HG03135 (cell line): ENCODE measurements at regions not wholly inside any gene's neighbourhood (a gene's known extent, or its start where the extent isn't known, plus 50 kb on each side); places are given as distances from the start of the nearest gene placed in this dataset.

Experiments used
- ATAC-seq: cut with Tn5 transposase; IDR thresholded peaks from one replicate; pipeline ENCODE4 v1.9.1; 2021; ENCODE audit warnings: mild to moderate bottlenecking, moderate library complexity; ENCODE audit not compliant: unreplicated experiment

DNA sequence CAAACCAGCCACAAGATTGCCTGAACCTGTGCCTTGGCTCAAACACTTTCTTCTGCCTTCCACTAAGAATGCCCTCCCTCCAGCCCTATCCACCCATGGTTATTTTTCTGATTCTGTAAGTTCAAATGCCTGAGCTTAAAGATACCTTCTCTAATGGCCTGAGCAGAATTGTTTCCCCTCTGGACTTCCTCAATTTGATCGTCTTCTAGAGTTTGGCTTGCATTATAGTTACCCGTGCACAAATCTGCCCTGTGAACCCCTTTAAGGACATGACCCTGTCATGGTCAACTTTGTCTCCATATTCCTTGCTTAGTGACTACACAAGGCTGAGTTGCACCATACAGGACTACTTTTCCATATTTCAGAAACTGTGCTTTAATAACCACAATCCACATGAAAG is 481.0 kb downstream of the FOXO1 start:
- no peak for ATAC-seq

DNA sequence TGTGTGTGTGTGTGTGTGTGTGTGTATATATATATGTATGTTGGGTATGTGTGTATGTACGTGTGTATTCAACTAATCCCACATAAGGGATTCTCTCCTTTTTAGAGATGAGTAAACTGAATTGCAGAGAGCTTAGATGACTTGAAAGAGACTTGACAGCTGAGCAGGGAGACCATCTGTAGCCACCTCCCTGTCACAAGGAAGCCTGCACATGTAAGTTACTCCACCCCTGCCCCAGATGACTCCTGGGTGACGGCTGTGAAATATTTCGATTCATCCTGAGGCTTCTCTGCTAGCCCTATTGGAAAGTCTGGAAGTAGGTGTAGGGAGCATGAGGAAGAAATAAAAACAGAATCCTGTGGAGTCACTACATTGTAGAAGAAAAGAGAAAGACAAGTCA is 480.4 kb downstream of the FOXO1 start:
- ATAC-seq = no peak

DNA sequence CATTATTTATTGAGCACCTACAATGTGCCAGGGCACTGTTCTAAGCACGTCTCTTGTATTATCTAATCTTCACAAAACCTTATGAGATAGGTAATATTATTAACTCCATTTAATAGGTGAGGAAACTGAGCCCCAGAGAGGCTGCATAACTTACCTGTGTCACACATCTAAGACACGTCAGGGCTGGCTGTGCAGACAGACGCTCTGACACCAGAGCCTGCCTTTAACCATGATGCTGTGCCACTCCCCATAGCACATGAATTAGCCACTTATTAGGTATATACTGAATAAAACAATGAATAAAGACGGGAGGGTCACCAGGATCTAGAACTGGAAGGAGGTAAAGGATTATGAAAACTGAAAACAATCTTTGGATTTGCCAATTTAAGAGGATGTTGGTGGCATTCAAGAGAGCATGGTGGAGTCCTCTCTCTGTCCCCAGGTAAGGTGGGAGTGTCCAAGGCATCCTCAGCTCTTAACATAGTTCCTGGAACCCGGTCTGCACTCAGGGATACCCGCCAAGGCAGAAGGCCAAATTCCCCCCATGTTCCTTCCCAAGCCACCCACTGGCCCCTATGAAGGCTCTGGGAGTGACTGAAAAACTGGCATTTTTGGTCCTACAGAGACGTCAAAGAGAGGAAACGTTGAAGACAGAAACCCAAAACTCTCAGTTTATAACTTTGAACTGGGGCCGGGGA is 479.7 kb downstream of the FOXO1 start:
- ATAC-seq = no peak

DNA sequence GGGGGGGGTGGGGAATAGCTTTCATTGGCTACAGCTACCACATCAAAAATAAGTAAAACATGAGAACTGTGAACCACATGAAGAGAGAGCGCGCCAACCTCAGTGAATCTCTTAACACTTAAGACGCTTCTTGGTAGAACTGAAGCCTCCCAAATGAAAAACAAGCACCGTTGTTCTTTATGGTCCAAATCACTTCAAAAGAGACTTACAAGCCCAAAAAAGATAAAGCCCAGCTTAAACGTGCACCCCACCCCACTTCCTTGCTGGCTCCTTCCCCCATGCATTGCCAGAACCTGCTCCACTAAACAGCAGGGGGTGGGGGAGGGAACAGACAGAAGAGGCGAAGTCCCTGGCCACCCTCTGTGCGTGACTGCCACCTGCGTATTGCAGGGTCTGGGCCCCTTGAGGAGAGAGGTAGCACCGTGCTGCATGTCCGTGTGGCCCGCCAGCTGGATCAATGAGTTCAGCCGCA is 479.1 kb downstream of the FOXO1 start:
- ATAC-seq = no peak

DNA sequence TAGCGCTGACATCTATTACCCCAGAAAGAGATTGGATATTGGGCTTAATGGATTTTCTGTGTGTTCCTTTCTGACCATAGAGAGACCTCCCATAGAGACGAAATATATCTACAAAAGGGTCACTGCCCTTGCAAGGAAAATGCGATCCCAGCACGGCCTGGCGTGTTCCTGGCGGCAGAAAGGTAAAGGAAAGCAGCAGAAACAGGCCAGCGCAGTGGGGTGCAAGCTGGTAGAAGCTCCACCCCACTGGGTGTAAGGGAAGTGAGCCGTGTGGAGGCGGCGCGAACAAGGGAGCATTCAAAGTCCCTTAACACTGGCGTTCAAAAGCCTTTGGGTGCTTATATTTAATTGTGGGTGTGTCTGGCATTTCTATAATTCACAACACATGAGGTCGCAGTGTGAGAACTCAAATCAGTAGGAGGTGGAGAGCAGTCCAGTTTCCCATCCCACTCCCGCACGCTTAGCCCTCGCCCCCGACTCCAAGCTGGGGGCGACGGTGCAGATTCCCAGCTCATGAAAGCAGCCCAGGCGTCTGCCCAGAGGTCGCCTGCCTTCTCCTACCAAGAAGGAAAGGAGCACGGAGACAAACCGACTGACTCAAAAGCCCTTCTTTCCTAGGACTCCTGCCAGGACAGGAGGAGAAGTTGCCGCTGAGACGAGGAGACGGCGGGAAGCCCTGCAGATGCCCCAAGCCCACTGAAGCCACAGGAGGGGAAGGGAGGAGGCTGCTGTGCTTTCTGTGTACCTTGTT is 478.4 kb downstream of the FOXO1 start:
- ATAC-seq = no peak

DNA sequence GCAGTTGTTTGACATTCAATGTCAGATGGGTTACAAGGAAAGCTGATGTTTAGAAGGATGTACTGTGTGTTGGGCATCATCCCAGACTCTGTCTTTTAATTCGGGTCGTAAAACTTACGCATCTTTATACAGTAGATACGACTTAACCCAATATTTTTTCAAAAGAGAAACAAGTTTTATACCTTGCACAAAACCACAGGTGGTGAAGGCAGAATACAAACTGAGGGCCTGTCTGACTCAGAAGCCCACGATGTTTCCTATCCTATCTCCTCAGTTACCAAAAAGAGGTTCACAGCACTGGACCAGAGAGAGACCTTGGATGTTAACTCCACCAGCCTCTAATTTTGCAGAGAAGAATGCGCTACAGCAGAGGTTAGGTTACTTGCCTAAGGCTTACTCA is 477.0 kb downstream of the FOXO1 start:
- no peak for ATAC-seq

DNA sequence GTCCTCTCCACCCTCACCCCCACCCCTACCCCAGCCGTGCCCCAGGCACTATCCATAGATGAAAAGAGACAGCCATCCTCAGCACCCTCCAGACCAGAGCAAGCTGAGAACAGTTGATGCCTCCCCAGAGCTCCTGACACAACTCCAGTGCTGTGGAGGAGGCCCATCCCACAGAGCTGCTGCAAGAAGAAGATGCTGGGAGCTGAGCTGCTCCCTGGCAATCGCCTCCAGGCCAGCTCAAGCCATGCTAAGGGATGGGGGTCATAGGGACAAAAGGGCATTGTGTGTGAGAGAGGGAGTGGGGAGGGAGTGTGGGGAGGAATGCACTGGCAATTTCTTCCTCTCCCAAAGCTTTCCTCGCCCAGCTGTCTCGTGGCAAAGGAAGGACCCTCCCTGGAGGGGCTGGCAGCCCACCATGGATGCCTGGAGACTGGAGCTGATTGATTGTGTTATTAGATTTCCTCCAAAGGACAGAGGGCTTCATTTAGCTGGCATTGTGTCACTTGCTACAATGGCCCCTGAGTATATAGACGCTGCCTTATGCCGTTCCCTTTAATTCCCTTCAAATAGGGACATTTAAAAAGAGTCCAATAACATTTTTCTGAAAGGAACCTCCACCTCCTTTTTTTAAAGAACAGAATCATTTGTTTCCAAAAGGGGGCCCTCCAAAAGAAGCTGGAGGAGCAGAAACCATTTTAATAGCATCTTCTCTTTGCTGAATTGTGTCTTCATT is 476.4 kb downstream of the FOXO1 start:
- no peak for ATAC-seq

DNA sequence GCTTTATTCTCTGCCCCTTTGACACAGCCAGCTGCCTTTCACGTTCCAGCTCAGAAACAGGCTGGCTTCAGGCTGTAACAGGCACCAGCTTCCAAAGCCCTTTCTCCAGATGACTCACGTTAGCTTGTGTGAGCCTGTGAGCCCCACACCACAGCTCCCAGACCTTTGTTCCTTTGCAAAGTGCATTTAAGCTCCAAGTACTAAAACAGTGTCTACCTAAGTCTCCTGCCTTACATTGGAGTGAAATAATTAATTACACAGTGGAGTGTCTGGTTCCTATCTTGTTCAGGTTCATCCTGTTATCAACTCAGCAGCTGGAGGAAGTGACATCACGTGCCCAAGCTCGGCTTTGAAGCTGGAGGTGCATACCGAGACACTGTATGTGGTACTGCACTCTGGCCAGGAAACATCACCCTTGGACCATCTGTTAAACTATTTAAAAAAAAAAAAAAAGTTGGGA is 475.8 kb downstream of the FOXO1 start:
- ATAC-seq = no peak

DNA sequence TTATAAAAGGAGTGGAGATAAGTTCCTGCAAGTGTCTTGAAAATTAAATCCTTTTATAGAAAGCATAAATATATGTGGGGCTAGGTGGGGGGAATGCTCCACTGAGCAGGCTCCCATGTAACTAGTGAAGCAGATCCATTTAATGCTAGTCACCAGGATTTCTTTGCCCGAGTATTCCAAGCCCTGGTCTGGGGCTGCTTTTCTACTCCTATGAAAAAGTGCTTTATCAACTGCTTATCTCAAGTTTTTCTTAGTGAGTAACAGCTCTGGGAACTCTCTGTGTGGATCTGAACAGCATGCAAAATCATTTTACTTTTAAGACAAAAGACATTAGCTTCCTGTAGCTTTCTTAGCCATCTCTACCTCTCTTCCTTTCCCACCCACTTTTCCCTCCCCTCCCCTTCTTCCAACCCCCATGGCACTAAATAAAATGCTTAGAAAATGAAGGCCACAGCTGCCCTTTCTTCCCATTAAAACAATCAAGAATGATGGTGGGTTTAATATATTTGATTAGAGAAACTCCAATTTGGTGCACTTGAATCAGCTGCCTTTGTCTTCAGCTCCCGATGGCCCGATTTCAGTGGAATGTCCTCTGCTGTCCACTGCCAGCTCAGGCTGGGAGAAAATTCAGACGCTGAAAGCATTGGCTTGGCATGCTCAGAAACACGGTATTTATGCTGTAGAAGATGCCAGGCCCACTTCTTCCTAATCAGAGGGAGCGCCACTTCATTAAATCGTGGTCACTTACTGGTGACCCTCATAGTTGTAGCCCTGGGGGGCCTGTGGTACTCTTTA is 475.1 kb downstream of the FOXO1 start:
- ATAC-seq = no peak

DNA sequence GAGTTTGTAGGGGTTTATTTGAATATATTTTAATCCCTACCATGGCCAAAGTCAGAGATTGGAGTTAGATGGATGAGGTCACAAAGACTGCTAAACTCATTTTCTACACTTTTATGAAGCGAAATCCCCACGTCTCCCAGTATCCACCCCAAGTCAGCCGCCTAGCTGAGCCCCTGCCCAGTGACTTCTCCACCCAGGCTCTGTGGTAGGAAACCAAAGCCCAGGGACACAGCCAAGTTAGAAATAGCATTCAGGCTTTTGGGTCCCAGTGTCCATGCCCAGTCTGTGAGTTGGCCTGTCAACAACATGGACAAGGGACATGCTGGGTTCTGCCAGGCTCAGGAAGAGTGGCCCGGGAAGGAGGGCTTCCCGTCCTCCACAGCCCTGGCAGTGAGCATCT is 474.0 kb downstream of the FOXO1 start:
- no peak for ATAC-seq

DNA sequence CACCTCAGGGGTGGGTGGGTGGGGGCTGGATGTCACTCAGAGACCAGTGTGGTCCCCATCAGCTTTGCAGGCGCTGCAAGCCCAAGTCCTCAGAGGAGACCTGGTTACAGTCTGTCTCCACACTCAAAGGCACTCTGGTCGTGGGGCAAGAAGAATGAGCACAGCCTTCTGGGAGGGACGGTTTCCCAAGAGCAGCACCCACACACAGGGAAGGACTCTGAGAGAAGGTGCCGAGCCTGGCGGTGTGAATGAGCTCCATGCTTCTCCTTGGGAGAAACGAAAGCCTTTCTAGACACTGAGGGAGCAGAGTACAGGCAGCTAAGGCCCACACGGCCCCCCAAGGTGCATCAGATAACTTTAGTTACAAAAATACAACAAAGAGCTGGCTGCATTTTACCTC is 473.6 kb downstream of the FOXO1 start:
- ATAC-seq = no peak

DNA sequence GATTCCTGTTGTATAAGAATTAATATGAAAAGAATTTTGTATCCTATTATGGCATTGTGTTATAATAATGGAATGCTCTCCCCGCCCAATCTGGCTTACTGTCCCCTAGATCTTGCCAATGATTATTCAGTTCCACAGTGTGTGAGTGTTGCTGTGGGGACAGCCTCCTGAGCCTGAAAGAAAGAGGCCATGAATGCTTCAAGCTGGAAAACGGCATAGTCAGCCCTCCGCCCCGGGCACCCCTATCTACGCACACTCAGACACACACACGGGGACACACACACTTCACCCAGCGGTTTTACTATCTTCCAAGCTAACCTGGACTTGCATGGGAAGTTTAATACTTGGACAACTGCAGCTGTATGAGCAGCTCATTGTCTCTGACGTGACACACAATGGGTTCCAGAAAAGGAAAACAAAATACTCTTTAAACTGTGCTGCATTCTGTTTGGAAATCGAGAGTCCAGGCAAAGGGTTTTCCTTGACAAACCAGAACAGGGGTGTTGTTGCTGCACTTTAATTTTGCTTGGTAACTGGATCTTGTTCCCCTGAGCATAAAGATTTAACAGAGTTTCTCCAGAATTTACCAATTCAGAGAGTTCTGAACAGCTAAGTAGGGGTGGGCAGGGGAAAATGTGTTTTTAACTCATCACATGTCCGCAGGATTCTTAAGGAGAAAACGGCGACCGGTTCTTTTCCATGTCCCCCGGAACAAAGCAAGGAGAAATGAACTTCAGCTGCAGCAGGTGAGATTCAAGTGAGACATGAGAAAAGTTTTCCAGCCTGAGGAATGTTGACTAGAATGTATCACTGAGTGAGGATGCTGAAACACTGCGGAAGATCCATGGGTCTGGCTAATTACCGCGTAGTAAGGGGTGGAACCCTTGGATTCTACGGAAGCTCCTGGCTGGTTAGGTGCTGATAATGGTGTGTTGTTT is 472.9 kb downstream of the FOXO1 start:
- ATAC-seq = no peak

DNA sequence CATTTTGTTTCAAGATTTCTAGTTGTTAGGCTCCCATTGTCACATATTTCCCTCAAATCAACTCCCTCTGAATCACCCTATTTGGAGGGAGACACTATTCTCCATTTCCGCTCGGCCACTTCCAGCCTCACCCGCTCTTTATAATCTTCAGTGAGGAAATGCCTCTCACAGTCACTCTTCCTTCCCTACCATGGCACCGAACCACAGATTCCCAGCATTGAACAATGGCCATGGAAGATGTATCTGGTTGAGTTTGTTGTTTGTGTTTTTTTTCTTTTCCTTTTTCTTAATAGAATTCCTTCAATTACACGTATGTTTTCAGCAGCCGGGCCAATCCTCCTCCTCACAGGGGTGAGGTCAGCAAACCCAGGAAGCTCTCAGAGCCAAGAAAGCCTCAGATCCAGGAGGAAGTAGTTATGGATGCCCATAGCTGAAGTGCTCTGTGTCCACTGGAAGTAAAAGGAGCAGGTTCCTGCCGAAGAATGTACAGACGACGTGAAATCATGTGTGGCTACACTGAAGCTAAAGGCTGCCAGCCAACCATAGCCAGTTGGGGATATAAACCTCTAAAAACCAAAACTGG is 472.1 kb downstream of the FOXO1 start:
- no peak for ATAC-seq

DNA sequence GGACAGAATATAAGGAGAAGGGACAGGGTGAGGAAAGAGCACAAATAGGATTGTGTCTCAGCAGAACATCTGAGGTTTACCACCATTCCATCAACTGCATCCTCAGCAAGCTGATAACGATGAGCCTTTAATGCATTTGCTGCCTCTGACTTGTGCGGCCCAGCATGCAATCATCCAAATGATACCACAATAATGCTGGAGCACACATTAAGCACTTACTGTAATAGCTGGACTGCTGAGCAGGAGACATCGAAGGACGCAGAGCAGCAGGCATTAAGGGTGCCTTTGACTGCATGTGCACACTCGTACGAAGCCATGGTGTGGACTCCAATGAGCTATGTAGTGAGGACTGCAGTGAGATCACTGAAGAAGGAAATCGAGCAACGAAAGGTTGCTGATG is 469.4 kb downstream of the FOXO1 start:
- ATAC-seq = no peak

DNA sequence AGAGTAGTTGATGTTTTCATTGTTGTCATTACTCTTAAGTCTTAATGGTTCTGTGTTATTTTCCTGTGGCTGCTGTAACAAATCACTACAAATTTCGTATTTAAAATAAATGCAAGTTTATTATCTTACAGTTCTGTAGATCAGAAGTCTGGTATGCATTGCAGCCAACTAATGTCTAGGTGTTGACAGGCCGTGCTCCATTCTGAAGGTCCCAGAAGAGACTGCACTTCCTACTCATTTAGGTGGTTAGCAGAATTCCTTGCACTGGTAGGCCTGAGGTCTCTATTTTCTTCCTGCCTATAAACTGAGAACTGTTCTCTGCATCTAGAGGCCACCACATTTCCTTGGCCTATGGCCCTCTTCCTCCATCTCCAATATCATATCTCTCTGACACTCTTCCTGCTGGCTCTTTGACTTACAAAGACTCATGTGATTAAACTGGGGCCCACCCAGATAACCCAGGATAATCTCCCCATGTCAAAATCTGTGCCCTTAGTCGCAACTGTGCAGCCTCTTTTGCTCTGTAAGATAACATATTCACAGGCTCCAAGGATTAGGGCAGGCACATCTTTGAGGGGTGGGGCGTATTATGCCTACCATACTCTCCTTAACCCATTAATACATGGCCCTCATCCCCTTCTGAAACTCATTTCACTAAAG is 468.4 kb downstream of the FOXO1 start:
- no peak for ATAC-seq

DNA sequence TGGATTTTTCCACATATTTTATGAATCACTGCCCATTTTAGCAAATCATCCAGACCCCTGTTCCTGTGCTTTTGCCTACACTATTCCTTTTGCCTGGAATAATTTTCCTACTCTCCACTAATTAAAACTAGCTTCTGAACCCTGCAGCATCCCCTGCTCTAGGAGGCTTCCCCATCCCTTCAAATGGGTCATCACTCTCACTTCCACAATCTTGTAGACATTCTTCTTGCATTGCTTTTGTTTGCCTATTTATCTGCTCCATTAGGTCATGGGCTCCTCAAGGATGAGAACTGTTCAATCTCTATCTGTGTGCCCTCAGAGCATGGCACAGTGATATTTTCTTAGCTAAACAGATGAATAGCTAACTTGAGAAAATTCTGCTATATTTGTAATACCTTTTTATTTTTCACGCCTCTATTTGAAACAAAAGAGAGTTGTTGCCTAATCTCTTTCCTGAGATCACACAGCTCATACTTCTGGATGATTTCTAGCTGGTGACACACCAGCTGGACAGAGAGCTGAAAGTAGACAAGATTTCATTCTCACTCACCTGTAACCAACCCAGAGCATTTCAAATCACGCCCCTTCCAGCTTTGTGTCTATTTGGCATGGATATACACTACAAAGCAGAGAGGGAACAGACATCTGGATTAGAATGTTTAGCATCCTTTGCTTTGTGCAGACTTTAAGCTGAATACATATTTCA is 466.0 kb downstream of the FOXO1 start:
- no peak for ATAC-seq

DNA sequence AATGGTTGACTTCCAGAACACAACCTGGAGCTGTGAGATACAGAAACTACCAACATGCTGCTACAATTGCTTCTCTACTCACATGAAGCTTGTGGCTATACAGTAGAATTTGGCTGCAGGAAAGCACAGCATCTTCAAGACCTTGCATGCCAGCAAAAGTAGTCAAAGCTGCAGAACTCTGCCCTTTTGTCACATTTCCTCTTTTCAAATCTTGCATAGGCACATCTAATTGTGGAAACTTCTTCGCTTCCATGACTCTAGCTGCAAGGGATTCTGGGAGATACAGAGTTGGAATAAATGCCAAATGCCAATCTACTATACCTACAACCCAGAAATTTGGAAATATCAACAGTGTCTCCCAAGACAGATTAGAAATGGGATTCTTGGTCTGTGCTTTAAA is 462.2 kb downstream of the FOXO1 start:
- no peak for ATAC-seq

DNA sequence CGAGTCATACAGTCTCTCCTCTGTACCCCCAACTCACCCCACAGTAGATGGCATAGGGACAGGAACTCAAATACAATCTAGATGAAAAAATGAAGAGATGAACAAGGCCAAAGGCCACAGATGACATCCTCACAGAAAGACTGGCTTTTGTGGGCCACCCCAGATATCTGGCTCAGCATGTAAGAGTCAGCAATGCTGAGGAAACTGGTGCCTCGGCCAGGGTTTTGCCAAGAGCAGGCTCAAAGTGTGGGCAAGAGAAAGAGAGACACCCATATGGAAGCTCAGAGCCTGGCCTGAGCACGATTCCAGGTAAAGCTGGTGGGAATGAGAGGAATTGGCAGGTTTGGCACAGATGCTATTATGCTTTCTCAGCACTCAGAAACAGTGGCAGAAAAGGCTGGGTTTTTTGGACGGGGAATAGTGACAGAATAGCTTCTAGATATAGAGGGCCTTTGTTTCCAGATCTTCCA is 460.6 kb downstream of the FOXO1 start:
- ATAC-seq = no peak
